PC-9 (cell line): ENCODE measurements at regions not wholly inside any gene's neighbourhood (a gene's known extent, or its start where the extent isn't known, plus 50 kb on each side); places are given as distances from the start of the nearest gene placed in this dataset.

Experiments
- BruUV-seq: library from RNA; stranded (reverse); fragments of 400-500 nt; replicated peaks from 2 replicates; lab custom pipeline; 2021; lab: Mats Ljungman, UMichigan
- CTCF ChIA-PET: fragments of 300-600 bp; sonication (Branson Sonifier 250); formaldehyde crosslinking; loops from one replicate; lab custom pipeline; 2022; ENCODE audit warnings: antibody characterized with exemption; lab: Charles Lee
- POLR2A ChIA-PET: fragments of 300-600 bp; sonication (Branson Sonifier 250); formaldehyde crosslinking; loops from one replicate; lab custom pipeline; 2022; ENCODE audit warnings: antibody characterized with exemption; ENCODE audit not compliant: unreplicated experiment; lab: Charles Lee
- DNase-seq, 2 experiments: peaks; one replicate each; pipeline versions ENCODE4 v3.0.0 to v3.0.0-alpha.2; 2015 to 2022; ENCODE audit warnings: mixed read lengths in 1 of 2
- H2AFZ ChIP-seq: fragments of 200-600 bp; sonication (generic); 2 replicates; pipeline ENCODE4 v1.8.1; 2017; ENCODE audit warnings: antibody characterized with exemption
- H3F3A ChIP-seq: fragments of 200-600 bp; sonication (generic); 2 replicates; pipeline ENCODE4 v1.8.1; 2017; ENCODE audit warnings: antibody characterized with exemption, mild to moderate bottlenecking, low read depth; ENCODE audit not compliant: insufficient read depth
- H3K27ac ChIP-seq: fragments of 200-600 bp; sonication (generic); 2 replicates; pipeline ENCODE4 v1.6.1; 2016; ENCODE audit warnings: mixed run types
- H3K27me3 ChIP-seq: fragments of 200-600 bp; sonication (generic); 2 replicates; pipeline ENCODE4 v1.6.1; 2016; ENCODE audit warnings: low read depth, mixed run types; ENCODE audit not compliant: insufficient read depth
- H3K36me3 ChIP-seq: fragments of 200-600 bp; sonication (generic); 2 replicates; pipeline ENCODE4 v1.6.1; 2016; ENCODE audit warnings: low read depth, mixed run types
- H3K4me1 ChIP-seq: fragments of 200-600 bp; sonication (generic); replicated peaks from 2 replicates; pipeline ENCODE4 v1.6.1; 2016; ENCODE audit warnings: mixed run types; ENCODE audit not compliant: insufficient read depth
- H3K4me2 ChIP-seq: fragments of 200-600 bp; sonication (generic); 2 replicates; pipeline ENCODE4 v1.6.1; 2017; ENCODE audit warnings: mixed run types
- H3K4me3 ChIP-seq: fragments of 200-600 bp; sonication (generic); 2 replicates; pipeline ENCODE4 v1.6.1; 2016; ENCODE audit warnings: mixed run types
- H3K79me2 ChIP-seq: fragments of 200-600 bp; sonication (generic); 2 replicates; pipeline ENCODE4 v1.6.1; 2017; ENCODE audit warnings: low read depth, mixed run types
- H3K9me2 ChIP-seq: fragments of 200-600 bp; sonication (generic); 2 replicates; pipeline ENCODE4 v1.8.1; 2017; ENCODE audit warnings: mild to moderate bottlenecking; ENCODE audit not compliant: insufficient read depth
- H3K9me3 ChIP-seq: fragments of 200-600 bp; sonication (generic); 2 replicates; pipeline ENCODE4 v1.8.1; 2016; ENCODE audit warnings: low read depth; ENCODE audit not compliant: insufficient read depth
- H4K20me1 ChIP-seq: fragments of 200-600 bp; sonication (generic); 2 replicates; pipeline ENCODE4 v1.8.1; 2017; ENCODE audit not compliant: insufficient read depth
- EZH2 ChIP-seq: fragments of 200-600 bp; sonication (generic); IDR thresholded peaks from 2 replicates; pipeline ENCODE4 v1.8.0; 2017; ENCODE audit warnings: antibody characterized with exemption, low read depth
- intact Hi-C: fragments of 100-400 bp; cut with micrococcal nuclease; formaldehyde crosslinking; loops from one replicate; pipeline ENCODE4 v1.10.0; 2022; ENCODE audit not compliant: unreplicated experiment
- TF ChIP-seq, protein P1 (sequence below): fragments of 200-600 bp; sonication (generic); conservative IDR thresholded peaks from 2 replicates; pipeline ENCODE4 v1.6.1; 2017; ENCODE audit warnings: mixed run types, antibody characterized with exemption, mild to moderate bottlenecking, moderate library complexity

DNA sequence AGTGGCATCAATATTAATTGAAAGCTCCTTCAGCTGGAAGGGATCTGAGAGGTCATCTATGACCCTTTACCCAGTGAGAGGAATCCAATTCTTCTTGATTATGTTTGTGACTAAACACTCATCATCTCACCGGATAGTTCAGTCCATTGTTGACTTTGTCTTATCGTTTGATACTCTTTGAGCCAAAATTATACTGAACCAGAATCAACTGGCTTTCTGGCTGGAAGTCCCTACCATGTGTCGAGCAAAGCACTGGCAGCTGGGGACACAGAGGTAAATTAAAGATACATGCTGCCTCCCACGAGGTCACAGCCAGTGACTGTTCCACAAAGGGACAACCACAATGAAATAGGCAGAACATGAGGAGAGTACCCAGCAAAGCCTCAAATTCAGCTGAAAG is 91.4 kb upstream of the FHL2 start:
- H3K4me1 ChIP-seq = peaks cover 10% of the 10 kb centered on the region
- H3F3A ChIP-seq = no peaks in the 10 kb centered on the region
- H3K27ac ChIP-seq = no peak overlapping the region
- no peaks in the 10 kb centered on the region for H3K27me3 ChIP-seq
- no peaks in the 10 kb centered on the region for H3K79me2 ChIP-seq
- no peak for DNase-seq
- no peaks in the 10 kb centered on the region for H4K20me1 ChIP-seq
- no peak overlapping the region for H2AFZ ChIP-seq
- ChIA-PET CTCF (no interaction called here), POLR2A (interaction anchor here (0.6 kb wide), 1 partner anchor 151 kb away, joined by 6 read pairs; no protein-coding TSS in a partner anchor)
- no TSS peak for BruUV-seq
- no peak overlapping the region for H3K4me3 ChIP-seq
- intact Hi-C loops = no loop called here
- no peak overlapping the region for H3K4me2 ChIP-seq
- H3K36me3 ChIP-seq = no peaks in the 10 kb centered on the region
- H3K9me2 ChIP-seq = no peaks in the 10 kb centered on the region
- H3K9me3 ChIP-seq = peaks cover 8% of the 10 kb centered on the region; the same call in 1 of the 2 replicates
- TF ChIP-seq, protein P1, sequence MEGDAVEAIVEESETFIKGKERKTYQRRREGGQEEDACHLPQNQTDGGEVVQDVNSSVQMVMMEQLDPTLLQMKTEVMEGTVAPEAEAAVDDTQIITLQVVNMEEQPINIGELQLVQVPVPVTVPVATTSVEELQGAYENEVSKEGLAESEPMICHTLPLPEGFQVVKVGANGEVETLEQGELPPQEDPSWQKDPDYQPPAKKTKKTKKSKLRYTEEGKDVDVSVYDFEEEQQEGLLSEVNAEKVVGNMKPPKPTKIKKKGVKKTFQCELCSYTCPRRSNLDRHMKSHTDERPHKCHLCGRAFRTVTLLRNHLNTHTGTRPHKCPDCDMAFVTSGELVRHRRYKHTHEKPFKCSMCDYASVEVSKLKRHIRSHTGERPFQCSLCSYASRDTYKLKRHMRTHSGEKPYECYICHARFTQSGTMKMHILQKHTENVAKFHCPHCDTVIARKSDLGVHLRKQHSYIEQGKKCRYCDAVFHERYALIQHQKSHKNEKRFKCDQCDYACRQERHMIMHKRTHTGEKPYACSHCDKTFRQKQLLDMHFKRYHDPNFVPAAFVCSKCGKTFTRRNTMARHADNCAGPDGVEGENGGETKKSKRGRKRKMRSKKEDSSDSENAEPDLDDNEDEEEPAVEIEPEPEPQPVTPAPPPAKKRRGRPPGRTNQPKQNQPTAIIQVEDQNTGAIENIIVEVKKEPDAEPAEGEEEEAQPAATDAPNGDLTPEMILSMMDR = no peak

DNA sequence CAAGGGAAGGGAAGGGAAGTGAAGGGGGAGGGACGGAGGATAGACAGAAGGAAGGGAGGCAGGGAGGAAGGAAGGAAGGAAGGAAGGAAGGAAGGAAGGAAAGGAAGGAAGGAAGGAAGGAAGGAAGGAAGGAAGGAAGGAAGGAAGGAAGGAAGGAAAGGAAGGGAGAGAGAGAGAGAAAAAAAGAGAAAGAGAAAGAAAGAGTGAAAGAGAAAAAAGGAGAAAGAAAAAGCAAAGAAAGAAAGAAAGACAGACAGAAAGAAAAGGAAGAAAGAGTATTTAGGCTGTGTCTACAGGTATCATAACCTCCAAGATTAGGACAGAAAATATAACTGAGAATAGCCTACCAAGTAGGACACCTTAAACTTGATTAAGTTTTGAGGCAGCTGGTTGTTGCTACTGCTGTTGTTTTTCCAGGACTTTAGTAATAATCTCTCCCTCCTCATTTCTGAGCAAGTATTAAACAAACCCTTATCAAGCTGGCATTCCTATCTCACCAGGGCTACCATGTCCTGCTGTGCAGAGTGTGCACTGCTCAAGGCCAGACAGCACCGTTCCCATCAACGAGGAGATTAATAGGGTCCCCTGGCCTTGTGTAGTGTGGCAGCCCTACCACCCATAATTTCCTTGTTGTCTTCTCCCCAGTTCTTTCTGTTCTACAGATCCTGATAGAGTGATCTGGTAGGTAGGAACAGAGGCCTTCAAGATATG is 90.5 kb upstream of the FHL2 start:
- intact Hi-C loops = no loop called here
- ChIA-PET CTCF (no interaction called here), POLR2A (no interaction called here)
- no peak for DNase-seq
- H3K4me3 ChIP-seq = no peak overlapping the region
- peaks cover 10% of the 10 kb centered on the region for H3K4me1 ChIP-seq
- TF ChIP-seq, protein P1 = no peak
- TF ChIP-seq EZH2 = no peak
- H3K36me3 ChIP-seq = no peaks in the 10 kb centered on the region
- H2AFZ ChIP-seq = no peak overlapping the region
- H3K9me2 ChIP-seq = no peaks in the 10 kb centered on the region
- H3K9me3 ChIP-seq = peaks cover 8% of the 10 kb centered on the region; the same call in 1 of the 2 replicates
- no peak overlapping the region for H3K4me2 ChIP-seq
- no peak overlapping the region for H3K27ac ChIP-seq
- H3K79me2 ChIP-seq = no peaks in the 10 kb centered on the region
- no TSS peak for BruUV-seq
- no peaks in the 10 kb centered on the region for H4K20me1 ChIP-seq
- H3F3A ChIP-seq = no peaks in the 10 kb centered on the region
- H3K27me3 ChIP-seq = no peaks in the 10 kb centered on the region

DNA sequence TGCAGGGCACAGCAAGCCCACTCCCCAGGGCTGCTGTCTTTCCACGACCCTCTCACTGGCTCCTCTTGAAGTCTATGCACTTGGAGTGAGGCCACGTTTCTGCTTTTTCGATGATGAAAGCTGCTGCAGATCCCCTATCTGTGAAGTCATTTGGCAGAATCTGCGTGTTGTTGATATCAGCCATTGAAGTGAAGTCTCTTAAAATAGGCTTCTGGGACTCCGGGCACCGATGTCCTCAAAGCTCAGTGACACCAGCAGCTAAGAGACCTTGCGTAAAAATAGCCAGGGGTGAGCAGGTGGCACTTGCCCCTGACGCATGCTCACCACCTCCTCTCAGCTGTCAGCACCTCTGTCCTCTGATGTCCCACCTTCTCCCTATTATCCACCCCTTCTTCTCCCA is 89.4 kb upstream of the FHL2 start:
- H3K27me3 ChIP-seq = no peaks in the 10 kb centered on the region
- DNase-seq = no peak
- intact Hi-C loops = no loop called here
- no TSS peak for BruUV-seq
- POLR2A ChIA-PET = no interaction called here
- CTCF ChIA-PET = no interaction called here
- peaks cover 10% of the 10 kb centered on the region for H3K4me1 ChIP-seq
- H3K9me3 ChIP-seq = peaks cover 8% of the 10 kb centered on the region; the same call in 1 of the 2 replicates
- H3K4me2 ChIP-seq = no peak overlapping the region
- no peaks in the 10 kb centered on the region for H3F3A ChIP-seq
- H3K79me2 ChIP-seq = no peaks in the 10 kb centered on the region
- H3K4me3 ChIP-seq = no peak overlapping the region
- no peak overlapping the region for H2AFZ ChIP-seq
- no peak for TF ChIP-seq EZH2
- TF ChIP-seq, protein P1 = no peak
- H3K36me3 ChIP-seq = no peaks in the 10 kb centered on the region
- no peaks in the 10 kb centered on the region for H4K20me1 ChIP-seq
- no peak overlapping the region for H3K27ac ChIP-seq
- no peaks in the 10 kb centered on the region for H3K9me2 ChIP-seq
